NT2/D1 (cell line): ENCODE measurements at regions not wholly inside any gene's neighbourhood (a gene's known extent, or its start where the extent isn't known, plus 50 kb on each side); places are given as distances from the start of the nearest gene placed in this dataset.

ENCODE experiments used
- SUZ12 ChIP-seq: IDR thresholded peaks from 2 replicates; pipeline ENCODE4 v1.6.1; 2011; ENCODE audit not compliant: insufficient read length, insufficient read depth; ENCODE audit errors: extremely low read depth
- YY1 ChIP-seq: IDR thresholded peaks from 2 replicates; pipeline ENCODE4 v1.6.1; 2011; ENCODE audit not compliant: insufficient read length, insufficient read depth

- TF ChIP-seq YY1 (no peak), SUZ12 (no peak)
Measured at GRCh38 chr17:71237903-71238538, 882.8 kb upstream of the SOX9 start.
